ENCODE measurements at regions not wholly inside any gene's neighbourhood (a gene's known extent, or its start where the extent isn't known, plus 50 kb on each side); places are given as distances from the start of the nearest gene placed in this dataset.

DNA sequence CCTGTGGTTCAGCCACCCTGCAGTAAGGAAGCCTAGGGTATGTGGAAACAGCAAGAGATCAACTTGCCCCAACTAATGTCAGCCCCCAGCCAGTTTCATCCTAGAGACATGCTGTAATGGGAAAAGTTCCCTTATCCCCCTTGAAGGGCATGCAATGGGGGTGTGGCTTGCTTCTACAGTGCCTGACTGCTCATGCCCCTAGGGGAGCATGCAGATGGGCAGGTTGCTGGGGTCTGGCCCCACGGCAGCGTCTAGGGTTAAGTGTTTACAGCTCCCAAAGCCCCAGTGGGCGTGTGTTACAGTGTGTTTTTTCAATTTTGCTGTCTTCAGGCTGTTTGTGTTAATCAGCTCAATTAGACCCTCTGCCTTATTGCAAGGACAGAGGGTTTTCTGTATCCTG is 1105.9 kb downstream of the AMY1C start:
- H3K23ac ChIP-seq (ENCODE audit: low read length in 2 of 2): no peak overlapping the region
- H3K79me1 ChIP-seq (replicated peaks; ENCODE audit: low read length, poor library complexity, severe bottlenecking): no peaks in the 10 kb centered on the region
- no peak overlapping the region for H2BK5ac ChIP-seq (ENCODE audit: low read depth, low read length, poor library complexity, severe bottlenecking)
- no peaks in the 10 kb centered on the region for H3K36me3 ChIP-seq (ENCODE audit: control insufficient read depth in 1 of 2, insufficient read depth in 2 of 2, low read depth in 1 of 2, low read length in 2 of 2)
- H4K91ac ChIP-seq (ENCODE audit: low read length): peak overlapping the region; percentile 68
- H3K18ac ChIP-seq (ENCODE audit: low read depth in 1 of 2, low read length in 2 of 2): no peak overlapping the region
- no peak overlapping the region for H4K8ac ChIP-seq (ENCODE audit: low read length)
- no peaks in the 10 kb centered on the region for H3K4me1 ChIP-seq (ENCODE audit: control insufficient read depth, insufficient read depth, low read depth, low read length)
- WGBS: 52% methylated on average over 3 of the region's 3 CpGs
- no peak overlapping the region for H3K4me3 ChIP-seq (ENCODE audit: insufficient read depth in 1 of 2, low read depth in 1 of 2, low read length in 2 of 2)
- no peak overlapping the region for H3K9ac ChIP-seq (ENCODE audit: low read length)
- no peaks in the 10 kb centered on the region for H3K27me3 ChIP-seq (ENCODE audit: control insufficient read depth in 1 of 2, insufficient read depth in 1 of 2, low read length in 2 of 2)
- no peak overlapping the region for H3K4ac ChIP-seq (ENCODE audit: low read depth in 1 of 2, low read length in 2 of 2)
- no peak overlapping the region for H3K4me2 ChIP-seq (ENCODE audit: low read length, poor library complexity, severe bottlenecking)
- no peak overlapping the region for H2BK12ac ChIP-seq (ENCODE audit: low read length in 2 of 2)
- no peak for DNase-seq
- no peak overlapping the region for H2BK120ac ChIP-seq (ENCODE audit: low read depth, low read length)
- no peak overlapping the region for H2BK15ac ChIP-seq (ENCODE audit: low read depth, poor library complexity, severe bottlenecking)
- H3K9me3 ChIP-seq (ENCODE audit: control insufficient read depth, low read length): peaks cover 8% of the 10 kb centered on the region
- no peak overlapping the region for H3K14ac ChIP-seq (ENCODE audit: low read length in 2 of 2)
- H2AK5ac ChIP-seq (ENCODE audit: low read length, severe bottlenecking): no peak overlapping the region
- H3K27ac ChIP-seq (ENCODE audit: low read length, poor library complexity, severe bottlenecking): no peak overlapping the region
- no peak overlapping the region for H2AFZ ChIP-seq (ENCODE audit: low read depth, low read length)

DNA sequence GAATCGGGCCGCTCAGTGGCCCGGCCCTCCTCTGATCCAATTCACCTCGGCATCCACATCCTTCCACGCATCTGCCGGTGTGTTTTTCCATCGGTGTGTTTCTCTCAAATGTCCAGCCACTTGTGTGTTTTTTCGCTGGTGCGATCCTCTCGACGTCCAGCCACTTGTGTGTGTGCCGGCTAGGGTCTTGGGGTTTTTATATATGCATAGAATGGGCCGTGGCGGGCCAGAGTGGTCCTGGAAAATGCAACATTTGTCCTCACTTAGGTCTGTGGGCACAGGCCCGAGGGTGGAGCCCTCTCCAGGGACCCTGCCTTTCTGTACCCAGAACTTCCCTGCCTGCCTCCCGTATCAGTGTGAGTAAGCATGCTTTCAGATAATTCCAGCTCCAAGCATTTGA is 1106.4 kb downstream of the AMY1C start:
- H3K18ac ChIP-seq (ENCODE audit: low read depth in 1 of 2, low read length in 2 of 2): no peak overlapping the region
- H4K8ac ChIP-seq (ENCODE audit: low read length): no peak overlapping the region
- H2BK5ac ChIP-seq (ENCODE audit: low read depth, low read length, poor library complexity, severe bottlenecking): no peak overlapping the region
- no peaks in the 10 kb centered on the region for H3K79me1 ChIP-seq (replicated peaks; ENCODE audit: low read length, poor library complexity, severe bottlenecking)
- H3K23ac ChIP-seq (ENCODE audit: low read length in 2 of 2): no peak overlapping the region
- H2BK12ac ChIP-seq (ENCODE audit: low read length in 2 of 2): no peak overlapping the region
- H3K4ac ChIP-seq (ENCODE audit: low read depth in 1 of 2, low read length in 2 of 2): no peak overlapping the region
- H4K91ac ChIP-seq (ENCODE audit: low read length): no peak overlapping the region
- H2BK120ac ChIP-seq (ENCODE audit: low read depth, low read length): no peak overlapping the region
- peaks cover 8% of the 10 kb centered on the region for H3K9me3 ChIP-seq (ENCODE audit: control insufficient read depth, low read length)
- no peak overlapping the region for H3K27ac ChIP-seq (ENCODE audit: low read length, poor library complexity, severe bottlenecking)
- H3K36me3 ChIP-seq (ENCODE audit: control insufficient read depth in 1 of 2, insufficient read depth in 2 of 2, low read depth in 1 of 2, low read length in 2 of 2): no peaks in the 10 kb centered on the region
- H3K27me3 ChIP-seq (ENCODE audit: control insufficient read depth in 1 of 2, insufficient read depth in 1 of 2, low read length in 2 of 2): no peaks in the 10 kb centered on the region
- H3K14ac ChIP-seq (ENCODE audit: low read length in 2 of 2): no peak overlapping the region
- H2AFZ ChIP-seq (ENCODE audit: low read depth, low read length): no peak overlapping the region
- DNase-seq: no peak
- H2AK5ac ChIP-seq (ENCODE audit: low read length, severe bottlenecking): no peak overlapping the region
- H3K9ac ChIP-seq (ENCODE audit: low read length): no peak overlapping the region
- H3K4me3 ChIP-seq (ENCODE audit: insufficient read depth in 1 of 2, low read depth in 1 of 2, low read length in 2 of 2): no peak overlapping the region
- H3K4me1 ChIP-seq (ENCODE audit: control insufficient read depth, insufficient read depth, low read depth, low read length): no peaks in the 10 kb centered on the region
- no peak overlapping the region for H2BK15ac ChIP-seq (ENCODE audit: low read depth, poor library complexity, severe bottlenecking)
- H3K4me2 ChIP-seq (ENCODE audit: low read length, poor library complexity, severe bottlenecking): no peak overlapping the region
- 98% methylated on average over 16 of the region's 16 CpGs for WGBS

DNA sequence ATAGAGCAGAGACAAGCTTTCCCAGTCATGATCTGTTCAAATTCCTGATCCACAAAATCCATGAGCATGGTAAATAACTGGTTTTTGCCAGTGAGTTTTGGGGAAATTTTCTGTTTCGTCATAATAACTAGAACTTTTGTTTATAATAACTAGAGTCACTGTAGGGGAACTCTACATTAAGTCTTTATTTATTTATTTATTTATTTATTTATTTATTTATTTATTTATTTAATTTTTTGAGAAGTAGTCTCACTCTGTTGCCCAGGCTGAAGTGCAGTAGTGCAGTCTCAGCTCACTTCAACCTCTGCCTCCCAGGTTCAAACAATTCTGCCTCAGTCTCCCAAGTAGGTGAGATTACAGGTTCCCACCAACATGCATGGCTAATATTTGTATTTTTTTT is 1106.8 kb downstream of the AMY1C start:
- no peak overlapping the region for H3K23ac ChIP-seq (ENCODE audit: low read length in 2 of 2)

DNA sequence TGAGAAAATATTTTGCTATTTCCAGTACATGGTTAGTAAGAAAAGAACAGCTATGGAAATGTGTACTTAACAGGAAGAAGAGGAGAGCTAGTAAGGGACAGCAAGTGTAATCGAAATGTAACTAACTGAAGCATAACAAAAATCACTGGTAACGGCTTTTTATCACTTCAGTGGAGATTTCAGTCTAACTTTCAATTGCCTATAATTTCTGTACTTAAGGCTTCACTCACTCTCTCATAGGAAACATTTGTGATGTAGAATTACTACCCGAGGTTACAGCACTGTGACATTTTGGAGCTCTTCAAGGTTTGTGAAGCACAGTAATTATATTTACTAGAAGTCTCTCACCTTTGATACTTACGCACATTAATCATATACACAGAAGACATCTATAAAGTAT is 1119.1 kb downstream of the AMY1C start:
- Histone ChIP-seq H3K27me3 (ENCODE audit: control insufficient read depth in 1 of 2, insufficient read depth in 1 of 2, low read length in 2 of 2) (no peaks in the 10 kb centered on the region), H2BK15ac (ENCODE audit: low read depth, poor library complexity, severe bottlenecking) (no peak overlapping the region), H3K36me3 (ENCODE audit: control insufficient read depth in 1 of 2, insufficient read depth in 2 of 2, low read depth in 1 of 2, low read length in 2 of 2) (no peaks in the 10 kb centered on the region), H3K4ac (ENCODE audit: low read depth in 1 of 2, low read length in 2 of 2) (no peak overlapping the region), H3K9me3 (ENCODE audit: control insufficient read depth, low read length) (no peaks in the 10 kb centered on the region), H2AFZ (ENCODE audit: low read depth, low read length) (no peak overlapping the region), H3K4me2 (ENCODE audit: low read length, poor library complexity, severe bottlenecking) (no peak overlapping the region), H3K9ac (ENCODE audit: low read length) (no peak overlapping the region), H4K8ac (ENCODE audit: low read length) (no peak overlapping the region), H3K18ac (ENCODE audit: low read depth in 1 of 2, low read length in 2 of 2) (no peak overlapping the region), H2BK120ac (ENCODE audit: low read depth, low read length) (no peak overlapping the region), H3K27ac (ENCODE audit: low read length, poor library complexity, severe bottlenecking) (no peak overlapping the region), H2BK5ac (ENCODE audit: low read depth, low read length, poor library complexity, severe bottlenecking) (no peak overlapping the region), H3K23ac (ENCODE audit: low read length in 2 of 2) (no peak overlapping the region), H2AK5ac (ENCODE audit: low read length, severe bottlenecking) (no peak overlapping the region), H2BK12ac (ENCODE audit: low read length in 2 of 2) (no peak overlapping the region), H3K4me3 (ENCODE audit: insufficient read depth in 1 of 2, low read depth in 1 of 2, low read length in 2 of 2) (no peak overlapping the region), H3K4me1 (ENCODE audit: control insufficient read depth, insufficient read depth, low read depth, low read length) (no peaks in the 10 kb centered on the region), H3K79me1 (replicated peaks; ENCODE audit: low read length, poor library complexity, severe bottlenecking) (no peaks in the 10 kb centered on the region), H4K91ac (ENCODE audit: low read length) (no peak overlapping the region), H3K14ac (ENCODE audit: low read length in 2 of 2) (no peak overlapping the region)
- peak; percentile 1 for DNase-seq
- WGBS: 93% methylated on average over 2 of the region's 4 CpGs

More for the DNA sequence above, 1106.8 kb downstream of the AMY1C start:
- no peak for DNase-seq
- no peak overlapping the region for H2BK15ac ChIP-seq (ENCODE audit: low read depth, poor library complexity, severe bottlenecking)
- no CpG with 5 or more reads among the region's 1 CpG for WGBS
- no peak overlapping the region for H3K14ac ChIP-seq (ENCODE audit: low read length in 2 of 2)
- no peak overlapping the region for H2AK5ac ChIP-seq (ENCODE audit: low read length, severe bottlenecking)
- H3K79me1 ChIP-seq (replicated peaks; ENCODE audit: low read length, poor library complexity, severe bottlenecking): no peaks in the 10 kb centered on the region
- peaks cover 8% of the 10 kb centered on the region for H3K9me3 ChIP-seq (ENCODE audit: control insufficient read depth, low read length)
- no peak overlapping the region for H3K18ac ChIP-seq (ENCODE audit: low read depth in 1 of 2, low read length in 2 of 2)
- no peaks in the 10 kb centered on the region for H3K36me3 ChIP-seq (ENCODE audit: control insufficient read depth in 1 of 2, insufficient read depth in 2 of 2, low read depth in 1 of 2, low read length in 2 of 2)
- H4K91ac ChIP-seq (ENCODE audit: low read length): no peak overlapping the region
- no peak overlapping the region for H4K8ac ChIP-seq (ENCODE audit: low read length)
- no peak overlapping the region for H2BK12ac ChIP-seq (ENCODE audit: low read length in 2 of 2)
- H3K27me3 ChIP-seq (ENCODE audit: control insufficient read depth in 1 of 2, insufficient read depth in 1 of 2, low read length in 2 of 2): no peaks in the 10 kb centered on the region
- H3K4me2 ChIP-seq (ENCODE audit: low read length, poor library complexity, severe bottlenecking): no peak overlapping the region
- H3K4me3 ChIP-seq (ENCODE audit: insufficient read depth in 1 of 2, low read depth in 1 of 2, low read length in 2 of 2): no peak overlapping the region
- H3K4me1 ChIP-seq (ENCODE audit: control insufficient read depth, insufficient read depth, low read depth, low read length): no peaks in the 10 kb centered on the region
- no peak overlapping the region for H2BK5ac ChIP-seq (ENCODE audit: low read depth, low read length, poor library complexity, severe bottlenecking)
- H3K9ac ChIP-seq (ENCODE audit: low read length): no peak overlapping the region
- H2BK120ac ChIP-seq (ENCODE audit: low read depth, low read length): no peak overlapping the region
- no peak overlapping the region for H3K4ac ChIP-seq (ENCODE audit: low read depth in 1 of 2, low read length in 2 of 2)
- H3K27ac ChIP-seq (ENCODE audit: low read length, poor library complexity, severe bottlenecking): no peak overlapping the region
- no peak overlapping the region for H2AFZ ChIP-seq (ENCODE audit: low read depth, low read length)
